HepG2 (cell line): ENCODE measurements at regions not wholly inside any gene's neighbourhood (a gene's known extent, or its start where the extent isn't known, plus 50 kb on each side); places are given as distances from the start of the nearest gene placed in this dataset.

ENCODE experiments used
- E2F5 ChIP-seq: sonication (generic); formaldehyde crosslinking; conservative IDR thresholded peaks from 2 replicates; pipeline ENCODE4 v1.4.0; 2020; ENCODE audit warnings: missing genetic modification reagents
- FOXA1 ChIP-seq, 2 experiments: fragments of 450-650 bp in 1 of 2; sonication (generic) in 1 of 2; formaldehyde crosslinking in 1 of 2; IDR thresholded peaks; 2 replicates each; pipeline versions ENCODE4 v1.4.0 to v1.6.1; 2016 to 2020; ENCODE audit warnings: missing genetic modification reagents in 1 of 2
- MAX ChIP-seq: IDR thresholded peaks from 2 replicates; pipeline ENCODE4 v1.6.1; 2012; ENCODE audit warnings: inconsistent platforms
- ZBTB7A ChIP-seq: sonication (generic); formaldehyde crosslinking; IDR thresholded peaks from 2 replicates; pipeline ENCODE4 v1.8.0; 2022; ENCODE audit warnings: mild to moderate bottlenecking, missing genetic modification reagents
- ZKSCAN1 ChIP-seq: fragments of 150-350 bp; IDR thresholded peaks from 2 replicates; pipeline ENCODE4 v1.6.1; 2014; ENCODE audit warnings: low read length

GRCh38 chr10:62561151-62561550 lies 187.0 kb downstream of the ZNF365 start:
- TF ChIP-seq ZBTB7A (CRISPR knock-in tag) (no peak), FOXA1 (IDR thresholded peaks at IDR 0.05) (no peak), FOXA1 (CRISPR knock-in tag; IDR thresholded peaks at IDR 0.05) (no peak), ZKSCAN1 (no peak), MAX (no peak), E2F5 (CRISPR knock-in tag) (no peak)
